HUDEP-2 (cell line): ENCODE measurements at regions not wholly inside any gene's neighbourhood (a gene's known extent, or its start where the extent isn't known, plus 50 kb on each side); places are given as distances from the start of the nearest gene placed in this dataset.
A peak's percentile ranks its signal among the peaks of the same experiment; 100 is the strongest.

Experiments
- DNase-seq, 76 experiments: peaks; one replicate each; lab custom pipeline; 2025; ENCODE audit not compliant: unreplicated experiment in 76 of 76; lab: John Stamatoyannopoulos, UW

DNA sequence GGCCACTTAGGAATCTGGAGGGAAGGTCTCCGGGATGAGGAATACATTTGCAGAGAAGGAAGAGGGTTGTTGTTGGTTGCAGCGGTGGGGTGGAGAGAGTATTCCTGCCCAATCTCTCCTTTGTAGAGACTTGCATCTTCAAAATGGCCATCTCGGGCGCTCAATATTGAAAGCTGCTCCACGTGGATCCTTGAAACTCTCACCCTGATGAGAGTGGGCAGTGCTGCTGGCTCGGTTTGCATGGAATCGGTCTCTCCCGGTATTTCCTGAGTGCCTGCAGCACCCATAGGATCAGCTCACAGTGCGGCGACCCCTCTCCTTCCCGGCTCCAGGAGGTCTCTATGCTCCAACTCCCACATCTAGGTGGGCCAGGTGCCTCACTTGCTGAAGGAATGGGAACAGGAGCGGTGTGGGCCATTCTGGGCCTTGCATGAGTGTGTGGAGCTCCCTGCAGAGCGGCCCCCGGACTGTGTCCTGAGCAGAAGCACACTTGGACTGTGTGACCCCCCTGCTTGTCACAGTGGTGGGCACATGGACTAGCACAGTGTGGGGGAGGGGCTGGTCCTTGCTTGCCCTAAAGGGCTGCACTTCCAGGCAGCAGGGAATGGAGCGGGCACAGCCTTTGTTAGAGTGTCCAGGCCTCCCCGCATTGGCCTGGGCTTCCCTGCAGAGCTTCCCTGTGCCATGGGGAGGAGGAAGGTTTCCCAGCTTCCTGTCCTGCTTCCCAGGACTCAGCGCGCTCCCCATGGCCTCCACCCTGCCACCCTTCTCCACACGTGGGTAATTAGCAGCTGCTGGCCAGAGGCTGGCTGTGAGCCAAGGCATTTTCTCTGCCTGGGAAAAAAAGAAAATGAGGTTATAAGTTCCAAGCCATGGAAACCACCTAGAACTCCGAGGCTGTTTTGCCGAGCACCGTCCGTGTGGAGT is 139.3 kb downstream of the IRF8 start:
- no peak for DNase-seq

DNA sequence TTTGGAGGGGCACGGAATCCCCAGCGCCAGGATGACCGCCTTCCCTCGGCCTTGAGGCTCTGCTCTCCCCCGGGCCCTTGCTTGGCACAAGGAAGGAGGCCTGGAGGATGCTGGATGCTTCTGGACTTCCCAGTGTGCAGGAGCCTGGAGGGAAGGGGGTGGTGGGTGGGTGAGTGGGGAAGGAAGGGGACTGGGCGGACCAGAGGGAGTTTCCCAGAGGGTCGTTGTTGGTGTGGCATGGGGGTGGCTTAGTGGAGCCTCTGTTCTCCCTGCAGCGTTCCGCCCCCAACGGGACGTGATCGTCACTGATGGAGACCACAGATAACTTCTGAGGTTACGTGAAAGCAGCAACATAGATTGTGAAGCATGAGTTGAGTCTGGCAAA is 140.0 kb downstream of the IRF8 start:
- no peak for DNase-seq

DNA sequence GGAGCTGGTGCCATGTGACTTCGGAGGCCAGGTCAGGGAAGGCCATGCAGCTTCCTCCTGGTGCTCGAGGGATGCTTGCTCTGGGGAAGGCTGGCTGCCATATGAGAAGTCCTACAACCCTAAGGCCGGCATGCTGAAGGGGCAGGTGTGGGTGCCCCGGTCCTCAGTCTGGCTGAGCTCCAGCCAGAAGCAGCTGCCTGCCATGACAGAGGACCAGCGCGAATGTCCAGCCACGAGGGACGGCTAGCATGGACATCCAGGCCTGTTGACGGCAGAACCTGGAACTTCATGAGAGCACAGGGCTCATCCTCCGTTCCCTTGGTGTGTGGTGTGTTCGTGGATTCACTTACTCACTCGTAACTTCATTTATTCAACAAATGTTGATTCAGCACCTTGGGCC is 140.6 kb downstream of the IRF8 start:
- DNase-seq: no peak

DNA sequence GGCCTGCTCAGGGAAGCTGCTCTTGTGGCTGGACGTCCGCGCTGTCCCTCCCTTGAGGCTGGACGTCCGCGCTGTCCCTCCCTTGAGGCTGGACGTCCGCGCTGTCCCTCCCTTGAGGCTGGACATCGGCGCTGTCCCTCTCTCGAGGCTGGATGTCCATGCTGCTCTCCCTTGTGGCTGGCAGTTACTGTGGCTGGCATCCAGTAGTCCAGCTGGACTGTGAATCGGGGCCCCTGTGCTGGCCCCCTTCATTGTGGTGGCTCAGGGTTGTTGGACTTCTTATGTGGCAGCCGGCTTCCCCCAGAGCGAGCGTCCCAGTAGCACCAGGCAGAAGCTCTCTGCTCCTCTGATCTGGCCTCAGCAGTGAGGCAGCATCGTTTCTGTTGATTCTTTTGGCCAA is 141.5 kb downstream of the IRF8 start:
- no peak for DNase-seq

DNA sequence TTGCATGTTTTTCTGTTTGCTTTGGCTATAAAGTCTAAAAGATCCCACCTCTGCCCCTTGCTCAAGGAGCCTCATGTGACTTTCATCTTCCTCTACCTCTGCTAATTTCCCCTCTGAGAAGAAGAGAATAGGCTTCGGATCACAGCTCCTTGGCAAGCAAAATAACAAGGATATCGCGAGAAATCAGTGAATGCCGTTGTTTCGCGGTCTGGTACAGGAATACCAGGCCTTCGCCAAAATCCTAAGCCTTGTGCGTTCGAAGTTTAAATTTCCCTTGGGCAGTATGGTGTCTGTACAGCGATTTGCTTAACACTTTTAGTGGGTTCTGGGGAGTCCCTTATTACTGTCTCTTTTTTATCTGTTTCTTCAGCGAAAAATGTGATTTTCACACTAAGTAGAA is 142.3 kb downstream of the IRF8 start:
- DNase-seq: no peak

DNA sequence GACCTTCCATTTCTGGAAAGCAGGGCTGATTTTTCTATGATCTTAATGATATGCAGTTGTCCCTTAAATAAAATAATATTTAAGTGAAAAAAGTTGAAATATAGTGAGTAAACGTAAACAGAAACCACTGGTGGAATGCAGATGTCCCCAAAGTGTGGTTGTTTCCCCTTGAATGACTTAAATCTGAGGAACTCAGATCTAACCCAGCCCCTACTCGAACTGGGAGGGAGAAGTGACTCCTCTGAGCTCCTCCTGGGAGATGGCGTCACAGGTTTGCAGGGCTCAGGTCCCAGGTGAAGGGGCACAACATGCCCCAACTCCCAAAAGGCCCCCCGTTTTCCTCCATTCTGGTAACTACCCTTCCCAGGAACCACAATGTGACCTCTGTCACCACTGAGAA is 142.8 kb downstream of the IRF8 start:
- DNase-seq: no peak

DNA sequence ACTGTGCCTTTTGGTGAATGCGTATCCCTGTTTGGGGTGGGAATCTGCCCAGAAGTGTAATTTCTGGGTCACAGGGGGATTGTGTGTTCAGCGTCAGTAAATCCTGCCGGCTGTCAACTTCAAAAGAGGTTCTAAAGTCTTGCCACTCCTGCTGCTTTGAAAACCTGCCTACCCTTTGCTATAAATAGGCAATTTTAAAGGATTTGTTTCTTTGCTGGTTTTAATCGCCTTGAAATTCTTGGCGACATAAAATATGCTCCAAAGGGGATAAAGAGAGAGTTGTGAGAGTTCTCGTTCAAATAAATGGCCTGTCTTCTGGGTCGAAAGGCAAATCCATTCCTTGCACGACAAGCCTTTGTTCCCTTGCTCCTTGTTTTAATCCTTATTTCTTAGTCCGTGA is 143.4 kb downstream of the IRF8 start:
- no peak for DNase-seq

DNA sequence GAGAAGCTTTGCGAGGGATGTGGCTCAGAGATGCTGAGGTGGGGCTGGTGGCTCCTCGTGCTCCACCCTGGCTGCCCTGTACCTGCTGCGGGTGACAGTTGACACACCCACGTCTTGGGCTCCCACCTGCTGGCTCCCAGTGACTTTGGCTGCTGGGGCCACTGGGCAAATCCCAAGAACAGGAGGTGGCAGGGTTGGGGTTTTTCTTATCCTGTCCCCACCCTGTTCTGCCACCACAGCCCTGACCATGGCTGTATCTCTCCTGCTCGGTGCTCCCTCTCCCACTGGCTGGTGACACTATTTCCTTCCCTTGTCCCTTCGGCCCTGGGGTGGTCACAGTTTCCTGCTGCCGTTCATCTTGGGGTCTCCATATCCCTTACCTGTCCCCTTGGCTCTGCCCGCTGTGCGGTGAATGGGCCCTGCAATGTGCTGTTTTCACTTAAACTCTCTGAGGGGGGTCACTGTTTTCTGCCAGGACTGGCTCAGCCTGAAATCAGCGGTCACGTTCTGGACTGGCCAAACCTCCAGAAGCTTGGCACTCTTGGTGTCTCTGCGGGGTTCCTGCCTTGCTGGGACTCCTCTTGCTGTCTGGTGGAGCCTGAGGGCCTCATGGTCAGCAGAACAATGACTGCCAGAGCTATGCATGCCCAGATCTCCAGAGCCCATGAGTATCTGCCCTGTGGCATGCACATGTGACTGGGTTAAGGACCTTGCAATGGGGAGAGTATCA is 144.2 kb downstream of the IRF8 start:
- DNase-seq: no peak

DNA sequence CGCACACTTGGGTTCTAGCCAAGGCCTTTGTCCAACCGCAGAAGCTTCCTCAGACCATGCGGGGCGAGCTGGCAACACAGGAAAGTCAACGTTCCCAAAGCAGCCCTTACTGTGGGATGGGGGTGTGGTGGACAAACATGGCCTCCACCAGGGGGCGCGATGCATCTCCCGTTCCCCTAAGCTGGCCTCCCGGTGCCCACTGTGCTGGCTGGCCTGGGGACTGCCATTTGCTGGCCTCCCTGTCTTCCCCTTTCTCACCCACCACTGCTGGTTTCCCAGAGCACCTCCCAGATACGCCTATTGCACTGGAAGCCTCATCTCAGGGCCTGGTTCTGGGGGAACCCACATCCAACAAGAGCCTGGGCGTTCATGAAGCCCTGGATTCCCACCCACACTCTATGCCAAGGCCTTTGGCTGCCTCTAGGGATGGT is 145.3 kb downstream of the IRF8 start:
- DNase-seq: peak in 34 of 76 experiments; percentile 2 to 62 (median 13)

DNA sequence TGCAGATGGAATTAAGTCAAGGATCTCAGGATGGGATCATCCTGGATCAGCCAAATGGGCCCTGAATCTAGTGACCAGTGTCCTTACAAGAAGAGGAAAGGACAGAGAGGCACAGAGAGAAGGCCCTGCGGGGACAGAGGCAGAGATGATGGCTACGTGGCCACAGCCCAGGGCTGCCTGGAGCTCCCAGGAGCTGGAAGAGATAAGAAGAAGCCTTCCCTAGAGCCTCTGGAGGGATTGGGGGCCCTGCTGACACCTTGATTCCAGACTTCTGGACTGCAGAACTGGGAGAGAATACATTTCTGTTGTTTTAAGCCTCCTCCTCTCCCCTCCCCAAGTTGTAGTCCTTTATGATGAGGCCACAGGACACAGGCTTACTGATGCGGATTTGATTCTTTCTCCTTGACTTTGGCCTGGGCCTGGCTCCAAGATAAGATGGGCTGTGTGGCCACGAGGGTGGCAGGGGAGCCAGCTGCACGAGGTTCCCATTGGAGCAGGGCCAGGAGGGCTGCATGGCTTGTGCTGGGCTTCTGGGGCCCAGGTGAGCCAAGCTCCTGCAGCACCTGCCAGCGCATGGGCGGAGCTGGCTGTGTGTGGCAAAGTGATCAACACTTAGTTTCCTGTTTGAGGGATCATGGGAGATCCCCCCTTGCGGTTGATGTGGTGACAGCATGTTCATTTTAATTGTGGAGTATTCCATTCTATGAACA is 146.1 kb downstream of the IRF8 start:
- no peak for DNase-seq

DNA sequence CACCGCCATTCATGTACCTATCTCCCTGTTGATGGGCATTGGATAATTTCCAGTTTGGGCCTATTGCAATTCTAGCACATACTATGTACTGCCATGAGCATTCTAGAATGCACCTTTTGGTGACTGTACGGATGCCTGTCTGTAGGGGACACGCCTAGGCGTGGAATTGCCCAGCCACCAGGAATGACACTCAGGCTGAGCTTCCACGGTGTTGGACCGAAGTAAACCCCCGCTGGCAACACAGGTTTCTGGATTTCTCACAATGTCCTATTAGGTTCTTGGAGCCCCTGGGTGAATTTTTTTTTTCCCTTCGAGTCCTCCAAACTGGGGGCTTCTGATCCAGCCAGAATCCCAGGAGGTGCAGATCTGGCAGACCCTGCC is 146.6 kb downstream of the IRF8 start:
- DNase-seq: no peak

DNA sequence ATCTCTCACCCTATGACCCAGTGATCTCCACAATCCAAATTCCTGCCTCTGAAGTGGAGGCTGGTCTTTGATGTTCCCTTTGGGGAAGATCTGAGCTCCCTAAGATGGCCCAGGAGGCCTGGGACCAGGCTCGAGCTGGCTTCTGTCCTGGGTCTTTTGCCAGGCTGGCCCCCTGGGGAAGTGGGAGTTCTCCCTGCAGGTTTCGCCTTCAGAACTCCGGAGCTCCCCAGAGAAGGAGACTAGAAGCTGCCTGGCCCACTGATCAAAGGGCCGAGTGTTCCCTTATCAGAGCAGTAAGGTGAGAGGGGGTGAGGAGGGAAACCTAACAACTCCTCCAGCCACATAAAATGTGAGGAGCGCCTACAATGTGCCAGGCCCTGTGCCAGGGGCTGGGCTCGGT is 147.1 kb downstream of the IRF8 start:
- no peak for DNase-seq

DNA sequence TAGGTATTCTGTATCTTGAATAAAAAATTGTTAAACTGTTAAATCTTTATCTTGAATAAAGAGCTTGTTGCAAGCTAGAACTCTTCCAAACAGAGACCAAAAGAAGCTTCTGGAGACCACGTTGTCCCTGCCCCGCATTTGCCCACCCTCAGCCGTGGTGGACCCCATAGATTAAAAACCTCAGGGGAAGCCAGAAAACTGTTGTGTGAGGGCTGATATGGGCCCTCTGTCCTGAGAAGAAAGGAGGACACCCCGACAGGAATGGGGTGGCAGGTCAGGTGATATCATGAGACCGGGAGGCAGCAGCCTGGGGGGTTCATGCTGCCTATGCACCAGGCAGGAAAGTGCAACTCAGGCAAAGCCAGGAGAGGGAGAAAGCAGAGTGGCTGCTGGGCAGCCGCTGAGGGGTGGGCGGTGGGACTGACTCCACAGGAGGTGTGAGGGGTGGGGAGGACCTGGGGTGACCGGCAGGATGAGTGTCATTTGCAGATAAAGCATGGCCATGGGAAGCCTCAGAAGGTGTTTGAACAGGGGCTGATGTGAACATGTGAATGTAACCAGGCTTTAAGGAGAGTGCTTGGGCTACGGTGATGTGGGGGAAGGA is 147.8 kb downstream of the IRF8 start:
- no peak for DNase-seq

DNA sequence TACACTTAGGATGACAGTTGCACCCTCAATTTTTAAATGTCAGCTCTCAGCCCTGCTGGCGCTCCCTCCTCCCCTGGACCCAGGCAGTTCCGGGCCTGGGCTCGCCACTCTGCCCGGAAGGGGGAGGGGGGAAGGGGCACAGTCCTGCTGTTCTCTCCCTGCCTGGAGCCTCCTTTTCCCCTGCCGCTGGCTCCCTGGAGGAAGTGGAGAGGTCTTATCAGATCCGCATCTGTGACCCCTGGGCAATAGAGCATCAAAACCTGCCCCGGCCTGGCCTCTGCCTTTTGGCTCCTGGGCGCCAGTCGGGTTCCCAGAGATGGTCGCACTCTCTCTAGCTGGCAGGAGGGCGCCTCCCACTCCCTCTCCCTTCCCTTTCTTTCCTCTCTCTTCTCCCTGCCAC is 149.3 kb downstream of the IRF8 start:
- no peak for DNase-seq

DNA sequence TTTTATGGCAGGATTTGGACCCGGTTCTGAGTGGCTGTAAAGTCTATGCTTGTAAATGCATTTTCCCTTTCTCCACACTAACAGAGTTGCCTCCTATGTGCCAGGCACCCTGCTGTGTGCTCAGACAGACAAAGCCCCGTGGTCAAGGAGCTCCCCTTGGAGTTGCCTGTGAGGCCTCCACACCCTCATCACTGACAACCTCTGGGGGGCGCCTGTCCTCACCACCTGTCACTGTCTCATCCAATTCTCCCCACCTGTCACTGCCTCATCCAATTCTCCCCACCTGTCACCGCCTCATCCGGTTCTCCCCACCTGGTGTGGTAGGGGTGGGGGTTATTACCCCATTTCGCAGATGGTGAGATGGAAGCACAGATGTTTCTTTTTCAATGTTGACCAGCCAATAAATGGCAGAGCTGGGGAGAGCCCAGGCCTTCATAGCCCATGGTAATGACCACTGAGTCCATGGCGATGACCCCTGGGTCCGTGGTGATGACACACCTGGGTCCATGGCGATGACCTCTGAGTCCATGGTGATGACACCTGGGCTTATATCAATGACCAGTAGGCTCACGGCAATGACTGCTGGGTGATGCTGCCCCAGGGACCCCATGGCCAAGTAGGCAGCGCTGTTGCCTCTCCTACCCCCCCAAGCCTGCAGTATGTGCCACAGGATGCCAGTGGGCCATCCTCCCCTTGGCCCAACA is 150.1 kb downstream of the IRF8 start:
- DNase-seq: no peak

DNA sequence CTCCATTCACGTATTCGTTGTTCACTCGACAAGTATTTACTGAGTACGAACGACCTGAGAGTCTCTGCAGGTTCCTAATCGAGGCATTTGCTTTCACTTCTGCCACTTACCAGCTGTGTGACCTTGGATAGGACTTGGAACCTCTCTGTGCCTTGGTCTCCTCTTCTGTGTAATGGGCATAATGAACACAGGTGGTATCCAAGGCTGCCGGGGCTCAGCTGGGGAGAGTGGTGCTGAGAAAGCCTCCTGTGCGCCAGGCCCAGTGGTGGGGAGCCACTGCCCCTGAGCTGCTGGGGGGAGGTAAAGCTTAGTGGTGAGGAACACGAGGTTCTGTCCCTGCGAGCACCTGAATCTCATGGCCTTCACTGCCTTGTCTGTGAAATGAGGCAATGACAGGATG is 150.7 kb downstream of the IRF8 start:
- DNase-seq: no peak

DNA sequence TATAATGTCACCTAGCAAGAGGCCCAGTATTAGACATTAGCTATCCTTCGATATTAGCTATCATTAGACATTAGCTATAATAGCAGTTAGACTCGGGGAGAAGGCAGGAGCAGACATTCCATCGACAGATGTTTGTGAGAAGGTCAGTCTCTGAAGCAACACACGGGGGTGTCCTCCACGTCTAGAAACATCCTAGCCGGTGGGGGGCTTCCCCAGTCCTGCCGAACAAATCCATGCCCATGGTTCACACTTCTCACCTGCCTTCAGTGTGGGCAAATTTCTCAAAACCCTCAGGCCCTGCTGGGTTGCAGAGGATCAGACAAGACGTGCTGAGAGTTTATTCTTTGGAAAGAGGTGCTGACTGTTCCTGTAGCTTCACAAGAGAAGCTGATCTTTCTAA is 151.1 kb downstream of the IRF8 start:
- DNase-seq: no peak

DNA sequence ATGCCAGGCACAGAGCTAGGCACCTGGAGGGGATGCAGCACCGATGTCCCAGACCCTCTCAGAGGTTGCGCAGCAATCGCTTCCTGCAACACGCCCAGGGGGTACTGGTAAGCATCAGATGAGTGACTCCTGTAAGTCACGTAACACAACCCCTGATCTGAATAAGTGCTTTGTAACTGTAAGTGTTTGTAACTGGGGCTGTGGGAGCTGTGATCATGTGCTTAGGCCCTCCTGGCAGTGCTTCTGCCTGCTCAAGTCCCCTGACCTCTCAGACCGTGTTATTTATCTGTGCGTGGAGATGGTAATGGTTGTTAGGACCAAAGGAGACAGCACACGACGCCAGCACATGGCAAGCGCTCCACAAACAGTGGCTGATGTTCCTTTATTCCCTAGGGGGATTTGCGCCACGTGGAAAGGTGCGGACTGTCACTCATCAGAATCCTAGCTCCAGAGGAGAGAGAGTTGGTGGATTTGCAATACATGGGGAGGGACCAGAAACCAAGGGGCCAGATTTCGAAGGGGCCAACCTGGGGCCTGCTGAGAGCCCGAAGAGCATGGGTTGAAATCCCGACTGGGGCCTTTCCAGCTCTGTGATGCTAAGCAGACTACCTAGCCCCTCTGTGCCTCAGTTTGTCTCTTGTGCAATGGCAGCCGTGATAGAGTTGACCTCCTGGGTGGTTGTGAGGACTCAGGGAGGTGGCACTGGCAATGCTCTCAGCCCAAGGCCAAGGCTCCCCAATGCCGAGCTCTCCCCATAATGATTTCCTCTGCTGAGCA is 151.8 kb downstream of the IRF8 start:
- DNase-seq: no peak

DNA sequence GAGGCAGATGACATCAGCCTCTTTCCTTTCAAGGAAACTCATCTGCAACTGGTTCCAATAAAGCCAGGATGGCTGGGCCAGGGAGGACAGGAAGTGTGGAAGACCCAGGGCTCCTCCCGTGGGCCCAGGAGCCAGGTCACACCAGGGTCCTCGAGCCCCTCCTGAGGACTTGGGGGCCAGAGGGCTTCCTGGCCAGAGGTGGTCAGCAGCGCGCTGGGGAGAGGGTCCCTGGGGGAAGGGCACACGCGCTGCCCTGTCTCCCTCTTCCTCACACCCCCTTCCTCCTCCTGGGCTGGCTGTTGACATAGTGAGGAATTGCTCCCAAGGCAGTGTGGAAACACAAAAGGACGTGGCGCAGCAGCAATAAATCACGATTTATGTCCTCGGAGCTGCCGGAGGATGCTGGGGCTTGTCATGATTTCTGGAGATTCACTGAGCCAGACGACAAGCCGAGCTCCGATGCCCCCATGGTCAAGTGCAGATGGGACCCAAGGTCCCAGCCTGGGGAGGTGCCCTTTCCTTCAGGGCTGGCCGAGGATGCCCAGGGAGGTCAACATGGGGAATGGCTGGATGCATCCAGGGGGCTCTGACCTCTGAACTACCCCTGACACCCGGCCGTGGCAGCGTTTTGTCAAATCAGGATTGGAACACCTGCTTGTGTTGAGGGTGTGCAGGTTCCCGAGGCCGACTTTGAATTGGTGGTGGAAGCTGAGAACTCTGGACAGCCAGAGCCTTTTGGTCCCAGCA is 152.6 kb downstream of the IRF8 start:
- no peak for DNase-seq
